GM18505 (cell line): ENCODE measurements at regions not wholly inside any gene's neighbourhood (a gene's known extent, or its start where the extent isn't known, plus 50 kb on each side); places are given as distances from the start of the nearest gene placed in this dataset.
"Not testable (repeated sequence)": the region's sequence is repeated elsewhere in the genome, so short reads cannot be mapped to it uniquely, and the experiment has no call there.

Experiments used
- ATAC-seq: cut with Tn5 transposase; IDR thresholded peaks from one replicate; pipeline ENCODE4 v1.9.1; 2021; ENCODE audit not compliant: unreplicated experiment
- POLR2A ChIP-seq: IDR thresholded peaks from 4 replicates; pipeline ENCODE4 v1.6.1; 2011; ENCODE audit warnings: borderline replicate concordance; ENCODE audit not compliant: insufficient read depth, insufficient read length; ENCODE audit errors: extremely low read depth

DNA sequence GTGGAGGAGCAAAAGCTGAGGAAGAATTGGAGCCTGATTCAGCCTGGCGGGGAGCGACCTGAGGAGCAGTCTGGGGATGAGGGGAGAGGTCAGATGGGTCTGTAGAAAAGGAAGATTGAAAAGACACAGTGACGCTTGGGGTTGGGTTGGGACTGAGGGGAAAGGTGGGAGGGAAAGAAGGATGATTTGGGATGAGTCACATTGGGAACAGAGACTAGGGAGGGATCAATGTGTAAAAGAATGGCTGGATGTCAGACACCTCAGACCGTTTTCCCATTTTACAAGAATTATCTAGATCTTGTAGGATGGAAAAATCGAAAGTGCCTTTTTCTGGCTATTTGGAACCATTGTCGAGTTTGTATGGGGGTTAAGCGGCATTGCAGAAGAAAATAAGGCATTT, 1076.5 kb downstream of the DNAJB9 start:
- TF ChIP-seq POLR2A, result no peak
- no peak for ATAC-seq

- not testable (repeated sequence) for ATAC-seq
These were observed 1076.9 kb downstream of the DNAJB9 start for GRCh38 chr7:109646594-109646993.

DNA sequence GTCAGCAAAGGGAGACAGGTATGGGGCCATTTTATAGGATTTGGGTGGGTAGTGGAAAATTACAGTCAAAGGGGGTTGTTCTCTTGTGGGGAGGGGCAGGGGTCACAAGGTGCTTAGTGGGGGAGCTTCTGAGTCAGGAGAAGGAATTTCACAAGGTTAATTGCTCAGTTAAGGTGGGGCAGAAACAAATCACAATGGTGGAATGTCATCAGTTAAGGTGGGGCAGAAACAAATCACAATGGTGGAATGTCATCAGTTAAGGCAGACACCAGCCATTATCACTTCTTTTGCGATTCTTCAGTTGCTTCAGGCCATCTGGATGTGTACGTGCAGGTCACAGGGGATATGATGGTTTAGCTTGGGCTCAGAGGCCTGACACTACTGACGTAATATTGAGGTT, 1077.6 kb downstream of the DNAJB9 start:
- ATAC-seq, result not testable (repeated sequence)

DNA sequence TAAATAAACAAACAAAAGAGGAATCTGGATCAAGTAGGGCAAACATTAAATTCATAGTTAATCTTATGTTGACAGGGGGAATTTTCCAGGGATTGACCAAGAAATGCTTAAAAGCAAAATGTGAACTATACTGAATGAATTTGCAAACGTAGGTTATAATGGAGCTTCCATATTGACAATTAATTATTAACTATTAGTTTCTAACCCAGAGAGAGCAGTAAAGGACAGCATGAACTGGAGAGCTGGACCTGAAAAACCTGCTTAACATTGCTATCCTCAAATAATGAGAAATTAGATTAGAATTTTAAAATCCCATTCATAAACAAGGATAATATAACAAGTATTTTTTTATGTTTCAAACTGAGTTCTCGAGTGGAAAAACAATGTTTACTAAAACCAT, 1089.6 kb downstream of the DNAJB9 start:
- no peak for ATAC-seq
- no peak for TF ChIP-seq POLR2A

DNA sequence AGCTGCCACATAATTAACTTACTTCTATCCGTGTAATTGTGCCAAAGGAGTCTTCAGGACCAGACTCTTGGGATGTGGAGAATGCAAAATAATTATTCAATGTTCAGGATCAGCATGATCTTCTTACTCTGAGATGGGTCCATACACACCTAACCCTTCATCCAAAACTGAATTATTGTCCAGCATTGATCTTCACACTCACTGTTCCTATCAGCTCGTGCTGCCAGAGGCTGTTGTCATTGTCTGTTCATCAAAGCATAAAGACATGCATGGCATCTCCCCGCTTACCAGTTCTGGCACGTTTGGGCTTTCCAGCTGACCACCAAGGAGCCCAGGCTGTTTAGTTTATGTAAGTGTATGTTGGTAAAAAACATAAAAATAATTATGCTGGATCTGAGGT, 1090.7 kb downstream of the DNAJB9 start:
- ATAC-seq, result no peak
- no peak for TF ChIP-seq POLR2A

- no peak for ATAC-seq
These were observed 1094.1 kb downstream of the DNAJB9 start for GRCh38 chr7:109663806-109664205.

GRCh38 chr7:109687269-109687668, 1117.6 kb downstream of the DNAJB9 start:
- ATAC-seq, result not testable (repeated sequence)

More at GRCh38 chr7:109663806-109664205, 1094.1 kb downstream of the DNAJB9 start:
- no peak for TF ChIP-seq POLR2A

DNA sequence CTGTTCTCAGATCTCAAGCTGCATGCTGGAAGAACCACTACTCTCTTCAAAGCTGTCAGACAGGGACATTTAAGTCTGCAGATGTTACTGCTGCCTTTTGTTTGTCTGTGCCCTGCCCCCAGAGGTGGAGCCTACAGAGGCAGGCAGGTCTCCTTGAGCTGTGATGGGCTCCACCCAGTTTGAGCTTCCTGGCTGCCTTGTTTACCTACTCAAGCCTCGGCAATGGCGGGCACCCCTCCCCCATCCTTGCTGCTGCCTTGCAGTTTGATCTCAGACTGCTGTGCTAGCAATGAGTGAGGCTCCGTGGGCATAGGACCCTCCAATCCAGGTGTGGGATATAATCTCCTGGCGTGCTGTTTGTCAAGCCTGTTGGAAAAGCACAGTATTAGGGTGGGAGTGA, 1122.9 kb downstream of the DNAJB9 start:
- not testable (repeated sequence) for ATAC-seq

- no peak for ATAC-seq
- no peak for TF ChIP-seq POLR2A
These were observed 1124.7 kb downstream of the DNAJB9 start for GRCh38 chr7:109694149-109695071.

DNA sequence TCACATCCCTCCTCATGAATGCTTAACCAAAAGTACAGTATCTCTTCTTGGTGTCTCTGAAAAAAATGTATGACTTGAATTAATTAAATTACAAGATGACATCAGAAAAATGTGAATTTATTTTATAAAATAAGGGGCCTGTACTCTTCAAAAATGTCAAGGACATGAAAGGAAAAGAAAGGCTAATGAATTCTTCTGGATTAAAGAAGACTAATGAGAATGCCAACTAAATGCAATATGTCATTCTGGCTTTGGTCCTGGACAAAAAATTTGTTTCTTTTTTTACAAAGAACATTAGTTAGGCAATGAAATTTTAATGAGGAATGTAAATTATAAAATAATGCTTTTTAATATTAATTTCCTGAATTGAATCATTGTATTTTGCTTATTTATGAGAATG, 1125.7 kb downstream of the DNAJB9 start:
- ATAC-seq, result no peak
- no peak for TF ChIP-seq POLR2A

DNA sequence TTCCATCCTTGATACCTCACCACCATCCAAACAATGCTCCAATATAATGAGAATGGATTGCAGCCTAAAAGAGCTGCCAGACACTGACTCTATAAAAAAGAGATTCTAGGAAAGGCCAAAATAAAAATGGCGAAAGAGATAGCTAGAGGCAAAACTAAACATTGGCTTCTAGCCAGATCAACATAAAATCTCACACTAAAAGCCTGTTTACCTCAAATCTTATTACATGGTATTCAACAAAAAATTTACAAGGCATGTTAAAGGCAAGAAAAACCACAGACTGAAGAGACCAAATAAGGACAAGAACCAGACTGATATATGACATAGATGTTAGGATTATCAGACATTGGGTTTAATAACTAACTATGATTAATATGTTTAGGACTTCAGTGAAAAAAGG, 1127.0 kb downstream of the DNAJB9 start:
- no peak for ATAC-seq
- TF ChIP-seq POLR2A, result no peak

GRCh38 chr7:109699661-109700060, 1130.0 kb downstream of the DNAJB9 start:
- TF ChIP-seq POLR2A, result no peak
- ATAC-seq, result no peak

DNA sequence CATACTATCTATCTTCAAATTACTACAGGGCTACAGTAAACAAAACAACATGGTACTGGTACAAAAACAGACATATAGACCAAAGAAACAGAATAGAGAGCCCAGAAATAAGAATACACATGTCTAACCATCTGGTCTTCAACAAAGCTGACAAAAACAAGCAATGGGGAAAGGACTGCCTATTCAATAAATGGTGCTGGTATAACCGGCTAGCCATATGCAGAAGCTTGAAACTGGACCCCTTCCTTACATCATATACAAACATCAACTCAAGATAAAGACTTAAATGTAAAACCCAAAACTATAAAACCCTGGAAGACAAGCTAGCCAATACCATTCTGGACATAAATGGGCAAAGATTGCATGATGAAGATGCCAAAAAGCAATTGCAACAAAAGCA, 1143.7 kb downstream of the DNAJB9 start:
- ATAC-seq, result no peak
- no peak for TF ChIP-seq POLR2A

- not testable (repeated sequence) for ATAC-seq
These were observed 1149.7 kb downstream of the DNAJB9 start for GRCh38 chr7:109719359-109719758.

DNA sequence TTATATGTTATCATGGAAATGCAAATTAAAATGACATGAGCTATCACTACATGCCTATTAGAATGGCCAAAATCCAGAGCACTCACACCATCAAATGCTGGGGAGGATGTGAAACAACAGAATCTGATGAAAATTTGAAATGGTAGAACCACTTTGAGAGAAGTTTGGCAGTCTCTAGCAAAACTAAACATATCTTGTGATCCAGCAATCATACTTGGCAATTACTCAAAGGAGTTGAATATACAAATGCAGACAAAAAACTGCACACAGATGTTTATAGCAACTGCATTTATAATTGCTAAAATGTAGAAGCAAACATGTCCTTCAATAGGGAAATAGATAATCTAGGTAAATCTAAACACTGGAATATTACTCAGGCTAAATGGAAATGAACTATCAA, 1164.9 kb downstream of the DNAJB9 start:
- no peak for ATAC-seq
- TF ChIP-seq POLR2A, result no peak

DNA sequence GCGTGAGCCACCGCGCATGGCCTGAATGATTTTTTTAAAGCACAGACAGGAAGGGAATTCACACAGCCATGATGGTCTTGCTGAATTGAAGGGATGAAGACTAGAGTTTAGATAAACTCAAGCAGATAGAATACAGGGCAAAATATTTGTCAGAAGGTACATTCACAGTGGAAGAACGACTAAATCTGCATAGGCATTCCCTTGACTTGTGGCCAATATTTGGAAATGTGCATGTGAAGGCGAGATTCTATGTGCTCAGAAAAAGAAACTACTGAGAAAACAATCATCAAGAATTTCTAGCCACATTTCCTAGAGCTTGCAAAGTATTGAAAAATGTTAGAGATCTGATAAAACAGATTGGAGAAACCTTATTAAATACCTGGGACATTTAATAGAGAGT, 1166.2 kb downstream of the DNAJB9 start:
- no peak for ATAC-seq
- no peak for TF ChIP-seq POLR2A
